ENCODE measurements at regions not wholly inside any gene's neighbourhood (a gene's known extent, or its start where the extent isn't known, plus 50 kb on each side); places are given as distances from the start of the nearest gene placed in this dataset.

DNA sequence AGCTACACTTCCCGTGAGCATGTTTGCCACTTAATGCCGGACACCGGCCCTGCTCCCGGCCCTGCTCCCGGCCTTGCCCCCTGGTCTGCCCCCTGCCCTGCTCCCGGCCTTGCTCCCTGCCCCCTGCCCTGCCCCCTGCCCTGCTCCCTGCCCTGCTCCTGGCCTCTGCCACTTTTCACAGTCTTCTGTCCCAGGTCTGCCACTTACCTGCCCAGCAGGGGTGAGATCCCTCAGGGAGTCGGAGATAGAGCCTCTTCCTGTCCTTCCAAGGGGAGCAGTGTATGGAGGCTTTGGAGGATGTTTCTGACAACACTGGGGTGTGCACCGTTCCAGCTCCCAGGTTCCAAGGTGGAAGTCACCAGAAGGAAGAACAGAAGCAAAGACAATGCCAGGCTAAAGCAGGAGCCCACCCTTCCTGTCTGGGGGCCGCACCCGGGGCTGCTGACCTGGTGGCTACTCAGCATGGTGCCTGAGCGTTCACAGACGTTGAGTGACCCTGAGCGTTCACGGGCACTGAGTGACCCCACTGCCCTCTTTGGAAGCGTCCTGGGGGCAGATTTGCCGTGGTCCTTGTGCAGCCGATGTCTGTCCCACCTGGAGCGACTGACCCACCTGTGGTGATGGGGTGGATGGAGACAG lies 199.8 kb downstream of the DLL1 start:
- no peak for TF ChIP-seq ZNF274 (IDR thresholded peaks at IDR 0.05; ENCODE audit: low read depth, low read length)
- TF ChIP-seq YY1 (IDR thresholded peaks at IDR 0.05; ENCODE audit: insufficient read depth, insufficient read length) = no peak

Data from NT2/D1 (cell line).